DMS79 treated with DMSO at 0.1 percent for 48 hours (cell line): ENCODE measurements at regions not wholly inside any gene's neighbourhood (a gene's known extent, or its start where the extent isn't known, plus 50 kb on each side); places are given as distances from the start of the nearest gene placed in this dataset.
A peak's percentile ranks its signal among the peaks of the same experiment; 100 is the strongest.

Experiments used
- DNase-seq: peaks from one replicate; lab custom pipeline; 2025; lab: John Stamatoyannopoulos, UW

DNA sequence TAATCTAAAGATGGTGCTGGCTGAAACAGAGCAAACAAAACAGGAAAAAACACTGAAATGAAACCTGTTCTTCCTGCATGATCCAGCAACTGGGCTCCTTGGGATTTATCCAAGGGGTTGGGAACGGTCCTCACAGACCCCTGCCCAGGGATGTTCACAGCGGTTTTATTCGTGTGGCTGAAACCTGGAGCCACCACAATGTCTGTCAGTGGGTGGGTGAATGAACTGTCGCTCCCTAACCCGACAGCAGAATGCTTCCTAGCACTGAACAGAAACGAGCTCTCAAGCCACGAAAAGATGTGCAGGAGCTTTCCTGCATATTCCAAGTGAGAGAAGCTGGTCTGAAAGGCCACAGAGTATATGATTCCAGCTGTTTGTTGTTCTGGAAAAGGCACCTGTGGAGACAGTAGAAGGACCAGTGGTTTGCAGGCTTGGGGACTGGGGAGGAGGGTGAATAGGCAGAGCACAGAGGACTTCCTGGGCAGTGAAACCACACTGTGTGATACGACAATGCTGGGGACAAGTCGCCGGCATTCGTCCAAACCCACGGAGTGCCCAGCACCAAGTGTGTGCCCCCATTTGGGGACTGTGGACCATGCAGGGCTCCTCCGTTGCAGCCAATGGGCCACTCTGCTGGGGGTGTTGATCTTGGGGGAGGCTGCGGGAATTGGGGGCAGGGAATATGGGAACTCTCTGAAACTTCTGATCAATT lies 73.9 kb downstream of the TEX29 start:
- DNase-seq = no peak

GRCh38 chr13:111395511-111396393 lies 75.3 kb downstream of the TEX29 start:
- DNase-seq = no peak

DNA sequence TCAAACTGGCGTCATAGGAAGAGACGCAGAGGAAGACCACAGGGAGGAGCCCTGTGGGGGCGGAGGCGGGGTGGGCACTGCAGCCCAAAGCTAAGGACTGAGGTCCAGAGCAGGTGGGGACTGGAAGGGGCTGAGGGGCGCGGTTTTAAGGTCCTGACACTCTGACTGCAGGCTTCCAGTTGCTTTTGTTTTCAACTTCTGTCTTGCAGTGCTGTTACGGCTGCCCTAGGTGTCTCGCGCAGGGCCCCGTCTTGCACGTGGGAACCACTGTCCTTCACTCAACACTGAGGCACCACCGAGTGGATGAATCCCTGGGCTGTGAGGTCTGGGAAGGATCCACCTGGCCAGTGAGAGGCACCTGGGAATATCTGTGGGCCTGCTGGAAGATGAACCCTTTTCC lies 76.0 kb downstream of the TEX29 start:
- DNase-seq = no peak

- DNase-seq = no peak
Observed at GRCh38 chr13:111397202-111397880, 76.9 kb downstream of the TEX29 start.

- no peak for DNase-seq
Observed at GRCh38 chr13:111398196-111398595, 77.8 kb downstream of the TEX29 start.

- DNase-seq = no peak
Observed at GRCh38 chr13:111398715-111399299, 78.4 kb downstream of the TEX29 start.

GRCh38 chr13:111399334-111399733 lies 78.9 kb downstream of the TEX29 start:
- no peak for DNase-seq

DNA sequence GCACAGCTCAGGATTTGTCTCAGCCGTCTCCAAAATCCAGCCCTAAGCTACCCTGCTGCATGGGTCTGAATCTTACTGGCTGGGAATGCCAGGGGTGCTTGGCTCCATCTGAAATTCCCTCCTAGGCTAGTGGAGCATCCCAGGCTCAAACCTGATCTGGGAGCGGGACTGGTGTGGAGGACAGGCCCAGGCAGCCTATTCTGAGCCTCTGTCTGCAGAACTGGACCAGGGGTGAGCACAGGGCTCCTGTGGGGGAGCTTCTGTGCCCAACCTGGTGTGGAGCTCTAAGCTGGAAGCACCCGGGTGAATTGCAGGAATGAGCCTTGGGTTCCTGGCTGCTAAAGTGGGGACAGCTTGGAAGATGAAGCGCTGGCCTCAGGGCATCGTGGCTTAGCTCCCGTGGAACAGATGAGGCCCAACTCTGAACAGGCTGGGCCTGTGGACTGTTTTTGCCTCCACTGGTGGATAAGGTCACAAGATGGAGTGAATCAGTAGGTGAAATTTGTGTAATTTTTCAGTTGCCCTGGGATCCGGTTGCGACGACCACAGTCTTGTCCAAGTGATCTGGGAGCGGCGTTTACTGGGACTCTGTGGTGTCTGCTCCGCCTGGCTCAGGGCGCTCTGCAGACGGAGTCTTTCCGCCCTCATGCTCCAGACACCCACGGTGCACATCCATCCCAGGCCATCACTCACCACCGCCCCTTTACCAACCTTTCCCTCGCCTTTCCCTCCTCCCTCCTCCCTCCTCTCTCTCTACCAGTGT lies 79.5 kb downstream of the TEX29 start:
- no peak for DNase-seq

DNA sequence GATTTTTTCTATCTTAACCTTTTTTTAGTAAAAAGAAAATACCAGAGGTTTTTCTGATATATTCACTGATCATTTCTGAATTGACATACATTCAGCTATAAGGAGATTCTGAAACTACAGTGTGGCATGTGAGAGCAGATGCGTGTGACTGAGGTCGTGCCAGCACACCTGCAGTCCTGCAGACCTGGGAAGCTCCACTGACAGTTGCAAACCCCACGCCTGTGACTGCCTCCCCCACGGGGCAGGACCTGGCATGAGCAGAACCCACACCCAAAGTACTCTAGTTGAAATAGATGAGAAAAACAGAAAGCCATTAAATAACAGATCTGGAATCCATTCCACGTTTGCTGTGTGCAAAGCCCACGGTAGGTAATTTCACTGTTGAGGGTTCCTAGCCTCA lies 80.7 kb downstream of the TEX29 start:
- no peak for DNase-seq

- DNase-seq = no peak
Observed at GRCh38 chr13:111401755-111402154, 81.3 kb downstream of the TEX29 start.

GRCh38 chr13:111402441-111402840 lies 82.0 kb downstream of the TEX29 start:
- no peak for DNase-seq

DNA sequence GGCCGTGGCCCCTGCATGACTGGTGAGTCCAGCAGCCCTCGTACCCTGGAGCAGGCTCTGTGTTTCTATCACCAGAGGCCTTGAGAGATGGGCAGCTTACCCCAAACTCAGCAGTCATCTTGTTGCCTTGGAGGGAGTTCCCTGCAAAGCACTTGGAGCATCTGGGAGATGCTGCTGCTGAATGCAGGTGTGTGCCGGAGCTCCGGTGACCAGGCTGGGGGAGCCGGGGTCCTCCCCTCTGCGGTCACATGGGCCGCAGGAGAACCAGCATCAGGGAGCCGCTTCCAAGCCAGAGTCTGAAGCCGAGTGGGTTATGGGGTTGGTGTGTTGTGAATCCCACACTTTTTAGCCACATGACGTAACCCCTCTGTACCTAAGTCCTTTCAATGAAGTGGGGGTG lies 82.8 kb downstream of the TEX29 start:
- no peak for DNase-seq

DNA sequence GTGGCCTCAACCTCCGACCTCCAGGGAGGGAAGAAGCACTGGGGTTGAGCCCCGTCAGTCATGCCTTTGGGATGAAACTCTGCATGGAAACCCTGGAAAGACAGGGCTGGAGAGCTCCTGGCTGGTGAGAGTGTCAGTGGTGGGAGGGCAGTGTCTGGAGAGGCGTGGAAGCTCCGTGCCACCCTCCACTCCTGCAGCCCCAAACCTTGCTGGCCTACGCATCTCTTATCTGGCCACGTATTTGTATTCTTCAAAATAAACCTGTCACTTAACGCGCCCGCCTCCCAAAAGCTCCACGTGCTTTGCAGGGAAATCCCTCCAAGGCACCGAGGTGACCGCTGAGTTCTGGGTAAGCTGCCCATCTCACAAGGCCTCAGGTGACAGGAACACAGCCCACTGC lies 84.3 kb downstream of the TEX29 start:
- no peak for DNase-seq

- no peak for DNase-seq
Observed at GRCh38 chr13:111406636-111407035, 86.2 kb downstream of the TEX29 start.

GRCh38 chr13:111407381-111408131 lies 87.1 kb downstream of the TEX29 start:
- DNase-seq = no peak

- no peak for DNase-seq
Observed at GRCh38 chr13:111409413-111409812, 89.0 kb downstream of the TEX29 start.

DNA sequence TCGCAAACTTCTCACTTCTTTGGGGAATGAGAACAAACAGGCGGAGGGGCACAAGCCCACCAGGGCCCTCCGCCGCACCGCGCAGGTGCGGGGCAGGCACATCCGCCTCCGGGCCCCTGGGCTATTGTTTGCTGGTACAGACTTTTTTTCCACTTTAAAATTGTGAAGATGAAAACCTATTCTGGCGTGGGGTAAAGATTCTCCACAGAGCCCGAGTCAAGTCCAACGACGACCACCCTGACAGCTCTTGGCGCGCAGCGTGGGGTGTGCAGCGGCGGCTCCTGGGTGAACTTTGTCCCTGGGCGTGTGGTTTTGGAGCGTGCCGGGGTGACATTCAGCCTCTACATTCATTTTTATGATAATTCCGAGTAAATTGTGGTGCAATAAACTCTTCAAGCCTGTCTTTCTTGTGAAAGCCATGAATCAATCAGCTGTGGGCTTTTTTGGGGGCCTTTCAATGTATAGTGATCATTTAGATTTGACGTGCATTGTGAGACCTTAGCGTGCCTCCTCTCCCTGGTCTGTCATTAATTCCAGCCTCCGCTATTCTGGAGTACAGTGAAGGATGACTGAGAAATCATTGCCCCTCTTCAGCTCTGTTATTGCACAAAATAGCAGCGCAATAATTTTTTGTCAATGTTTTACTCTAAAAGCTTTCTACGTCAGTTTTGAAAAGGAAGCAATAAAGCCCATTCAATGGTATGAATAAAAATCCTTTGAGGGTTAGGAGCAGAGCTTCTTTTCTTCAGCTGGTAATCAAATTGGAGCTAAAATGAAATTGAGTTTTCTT lies 90.0 kb downstream of the TEX29 start:
- DNase-seq = peak; percentile 18

- peak; percentile 18 for DNase-seq
Observed at GRCh38 chr13:111411151-111411858, 90.9 kb downstream of the TEX29 start.

GRCh38 chr13:111411919-111412650 lies 91.6 kb downstream of the TEX29 start:
- DNase-seq = no peak
